Endothelial cell of umbilical vein (primary cell): ENCODE measurements at regions not wholly inside any gene's neighbourhood (a gene's known extent, or its start where the extent isn't known, plus 50 kb on each side); places are given as distances from the start of the nearest gene placed in this dataset.

Experiments
- EZH2 ChIP-seq: IDR thresholded peaks from 2 replicates; pipeline ENCODE4 v1.6.1; 2012; ENCODE audit warnings: borderline replicate concordance, low read depth, mild to moderate bottlenecking, moderate library complexity, low read length, inconsistent platforms; ENCODE audit not compliant: severe bottlenecking
- FOS ChIP-seq: IDR thresholded peaks from 2 replicates; pipeline ENCODE4 v1.6.1; 2011; ENCODE audit warnings: mild to moderate bottlenecking, low read length, moderate library complexity, borderline replicate concordance; ENCODE audit not compliant: insufficient read depth
- GATA2 ChIP-seq: IDR thresholded peaks from 2 replicates; pipeline ENCODE4 v1.7.0; 2011; ENCODE audit warnings: low read depth, mild to moderate bottlenecking, moderate library complexity, mixed read lengths, low read length; ENCODE audit not compliant: insufficient read length, insufficient read depth
- JUN ChIP-seq: IDR thresholded peaks from 2 replicates; pipeline ENCODE4 v1.6.1; 2011; ENCODE audit warnings: borderline replicate concordance, low read depth; ENCODE audit not compliant: insufficient read length, insufficient read depth
- MYC ChIP-seq: IDR thresholded peaks from one replicate; pipeline ENCODE4 v1.6.1; 2011; ENCODE audit warnings: mild to moderate bottlenecking, low read depth, low read length
- POLR2A ChIP-seq: IDR thresholded peaks from 2 replicates; pipeline ENCODE4 v1.6.1; 2012; ENCODE audit warnings: low read depth, mild to moderate bottlenecking, control low read depth, low read length
- POLR2AphosphoS5 ChIP-seq: IDR thresholded peaks from 2 replicates; pipeline ENCODE4 v1.6.1; 2012; ENCODE audit warnings: low read depth, mild to moderate bottlenecking, control low read depth, low read length, moderate library complexity; ENCODE audit not compliant: insufficient read depth
- TF ChIP-seq, protein P1 (sequence below), 2 donors: IDR thresholded peaks; 1 replicate in 1 of 2; 2 replicates in 1 of 2; pipeline ENCODE4 v1.5.1; 2011; ENCODE audit warnings: low read length in 2 of 2, mild to moderate bottlenecking in 2 of 2, moderate library complexity in 2 of 2, control low read depth in 1 of 2, inconsistent platforms in 1 of 2, low read depth in 1 of 2; ENCODE audit not compliant: insufficient read depth in 1 of 2; ENCODE audit errors: extremely low read depth in 1 of 2
- TF ChIP-seq, protein P2 (sequence below): IDR thresholded peaks from 2 replicates; pipeline ENCODE4 v1.6.1; 2011; ENCODE audit not compliant: insufficient read depth, insufficient read length

DNA sequence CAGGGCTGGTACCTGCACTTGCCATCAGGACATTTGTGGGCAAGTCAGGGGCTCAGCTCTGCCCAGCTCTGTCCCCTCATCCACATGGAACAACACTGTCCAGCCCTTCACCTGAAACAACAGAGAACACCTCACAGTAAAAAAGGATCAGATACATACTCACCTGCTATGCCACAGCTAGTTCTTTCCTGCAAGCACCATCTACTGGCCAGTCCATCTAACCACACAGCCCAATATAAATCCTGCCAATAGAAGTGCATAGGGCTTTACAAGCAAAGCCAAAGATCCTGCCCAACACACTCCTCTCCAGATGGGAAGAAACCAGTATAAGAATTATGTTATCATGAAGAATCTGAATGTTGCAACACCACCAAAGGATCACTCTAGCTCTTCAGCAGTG is 52.2 kb upstream of the GALNT13 start:
- TF ChIP-seq, protein P1, sequence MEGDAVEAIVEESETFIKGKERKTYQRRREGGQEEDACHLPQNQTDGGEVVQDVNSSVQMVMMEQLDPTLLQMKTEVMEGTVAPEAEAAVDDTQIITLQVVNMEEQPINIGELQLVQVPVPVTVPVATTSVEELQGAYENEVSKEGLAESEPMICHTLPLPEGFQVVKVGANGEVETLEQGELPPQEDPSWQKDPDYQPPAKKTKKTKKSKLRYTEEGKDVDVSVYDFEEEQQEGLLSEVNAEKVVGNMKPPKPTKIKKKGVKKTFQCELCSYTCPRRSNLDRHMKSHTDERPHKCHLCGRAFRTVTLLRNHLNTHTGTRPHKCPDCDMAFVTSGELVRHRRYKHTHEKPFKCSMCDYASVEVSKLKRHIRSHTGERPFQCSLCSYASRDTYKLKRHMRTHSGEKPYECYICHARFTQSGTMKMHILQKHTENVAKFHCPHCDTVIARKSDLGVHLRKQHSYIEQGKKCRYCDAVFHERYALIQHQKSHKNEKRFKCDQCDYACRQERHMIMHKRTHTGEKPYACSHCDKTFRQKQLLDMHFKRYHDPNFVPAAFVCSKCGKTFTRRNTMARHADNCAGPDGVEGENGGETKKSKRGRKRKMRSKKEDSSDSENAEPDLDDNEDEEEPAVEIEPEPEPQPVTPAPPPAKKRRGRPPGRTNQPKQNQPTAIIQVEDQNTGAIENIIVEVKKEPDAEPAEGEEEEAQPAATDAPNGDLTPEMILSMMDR (IDR thresholded peaks at IDR 0.05; ENCODE audit: extremely low read depth in 1 of 2, insufficient read depth in 1 of 2, low read depth in 1 of 2, low read length in 2 of 2) = no peak
- TF ChIP-seq POLR2A (no peak), POLR2AphosphoS5 (no peak), EZH2 (no peak), FOS (no peak), MYC (no peak), JUN (no peak), GATA2 (no peak)
- TF ChIP-seq, protein P2, sequence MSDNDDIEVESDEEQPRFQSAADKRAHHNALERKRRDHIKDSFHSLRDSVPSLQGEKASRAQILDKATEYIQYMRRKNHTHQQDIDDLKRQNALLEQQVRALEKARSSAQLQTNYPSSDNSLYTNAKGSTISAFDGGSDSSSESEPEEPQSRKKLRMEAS = no peak
